Gastrocnemius medialis (tissue), 4 donors: ENCODE measurements at regions not wholly inside any gene's neighbourhood (a gene's known extent, or its start where the extent isn't known, plus 50 kb on each side); places are given as distances from the start of the nearest gene placed in this dataset.

Source experiments
- ATAC-seq, 2 donors: fragments of 150-250 bp; one replicate each; pipeline ENCODE4 v1.9.1; 2016
- DNase-seq, 2 donors: peaks; one replicate each; pipeline ENCODE4 v3.0.0-alpha.2; 2019
- H3K27ac ChIP-seq, 4 donors: fragments of 200-600 bp; sonication (generic); 1 replicate in 1 of 4; 2 replicates in 3 of 4; pipeline ENCODE4 v1.5.1; 2016 to 2018; ENCODE audit warnings: mild to moderate bottlenecking in 2 of 4, moderate library complexity in 1 of 4
- H3K27me3 ChIP-seq, 3 donors: fragments of 200-600 bp; sonication (generic) in 2 of 3; 1 replicate in 1 of 3; 2 replicates in 2 of 3; pipeline versions ENCODE4 v1.5.1 to v1.6.0; 2016 to 2019; ENCODE audit warnings: mild to moderate bottlenecking in 1 of 3, moderate library complexity in 1 of 3
- H3K36me3 ChIP-seq, 2 donors: fragments of 200-600 bp; sonication (generic) in 1 of 2; one replicate each; pipeline ENCODE4 v1.5.1; 2017 to 2018
- H3K4me1 ChIP-seq, 2 donors: fragments of 200-600 bp; sonication (generic) in 1 of 2; one replicate each; pipeline ENCODE4 v1.5.1; 2016 to 2017; ENCODE audit warnings: mild to moderate bottlenecking in 2 of 2
- H3K4me3 ChIP-seq, 4 donors: fragments of 200-600 bp; sonication (generic) in 3 of 4; 1 replicate in 1 of 4; 2 replicates in 3 of 4; pipeline ENCODE4 v1.5.1; 2016 to 2019; ENCODE audit warnings: mild to moderate bottlenecking in 2 of 4
- H3K9me3 ChIP-seq, 3 donors: fragments of 200-600 bp; sonication (generic) in 2 of 3; 1 replicate in 1 of 3; 2 replicates in 2 of 3; pipeline ENCODE4 v1.5.1; 2016 to 2019
- CTCF ChIP-seq, 5 experiments: fragments of 450-650 bp in 3 of 5; fragments of 200-600 bp in 2 of 5; sonication (generic) in 2 of 5; IDR thresholded peaks in 4 of 5; conservative IDR thresholded peaks in 1 of 5; 1 replicate in 4 of 5; 2 replicates in 1 of 5; pipeline ENCODE4 v1.5.1; 2016 to 2019; ENCODE audit warnings: antibody characterized with exemption in 5 of 5, mild to moderate bottlenecking in 3 of 5, moderate library complexity in 3 of 5
- POLR2A ChIP-seq, 2 donors: fragments of 450-650 bp; IDR thresholded peaks; one replicate each; pipeline ENCODE4 v1.6.1; 2017; ENCODE audit warnings: antibody characterized with exemption in 2 of 2, mild to moderate bottlenecking in 2 of 2, moderate library complexity in 2 of 2
- in situ Hi-C, 4 donors: fragments of 200-750 bp; cut with MboI; loops; one replicate each; pipeline versions ENCODE4 v1.15.0 to v1.8.0; 2017; ENCODE audit warnings: low sequenced_read_pairs in 4 of 4
- intact Hi-C: fragments of 100-400 bp; cut with DNase I; formaldehyde crosslinking; loops from one replicate; pipeline ENCODE4 v1.15.1; 2023; ENCODE audit warnings: low total_unique reads

- Histone ChIP-seq H3K4me3 (no peak overlapping the region), H3K27ac (no peak overlapping the region), H3K4me1 (no peaks in the 10 kb centered on the region), H3K36me3 (no peaks in the 10 kb centered on the region), H3K9me3 (no peaks in the 10 kb centered on the region), H3K27me3 (no peaks in the 10 kb centered on the region)
- DNase-seq: no peak
- intact Hi-C loops: no loop called here
- in situ Hi-C loops: no loop called here
- TF ChIP-seq POLR2A (IDR thresholded peaks at IDR 0.05): no peak
- TF ChIP-seq CTCF (IDR thresholded peaks at IDR 0.05 in 4 of 5, conservative IDR thresholded peaks at IDR 0.05 in 1 of 5): no peak
- no peak for ATAC-seq
These were observed 779.0 kb downstream of the SQOR start for GRCh38 chr15:46413799-46414198.

GRCh38 chr15:46416544-46416943 lies 781.7 kb downstream of the SQOR start:
- Histone ChIP-seq H3K36me3 (no peaks in the 10 kb centered on the region), H3K27me3 (no peaks in the 10 kb centered on the region), H3K27ac (no peak overlapping the region), H3K4me1 (no peaks in the 10 kb centered on the region), H3K9me3 (no peaks in the 10 kb centered on the region), H3K4me3 (no peak overlapping the region)
- DNase-seq: no peak
- intact Hi-C loops: no loop called here
- in situ Hi-C loops: no loop called here
- TF ChIP-seq CTCF (IDR thresholded peaks at IDR 0.05 in 4 of 5, conservative IDR thresholded peaks at IDR 0.05 in 1 of 5) (no peak), POLR2A (IDR thresholded peaks at IDR 0.05) (no peak)
- ATAC-seq: no peak

GRCh38 chr15:46420990-46421389 lies 786.2 kb downstream of the SQOR start:
- no peak for ATAC-seq
- no peak overlapping the region for H3K27ac ChIP-seq

GRCh38 chr15:46441294-46442062 lies 806.6 kb downstream of the SQOR start:
- TF ChIP-seq POLR2A (IDR thresholded peaks at IDR 0.05) (no peak), CTCF (IDR thresholded peaks at IDR 0.05 in 4 of 5, conservative IDR thresholded peaks at IDR 0.05 in 1 of 5) (no peak)
- in situ Hi-C loops (loop anchor here in 1 of 4 donors (25.0 kb wide), 2 partner anchors 96 to 104 kb away; no protein-coding TSS in a partner anchor), intact Hi-C loops (no loop called here)
- Histone ChIP-seq H3K4me1 (no peaks in the 10 kb centered on the region), H3K27ac (no peak overlapping the region), H3K9me3 (no peaks in the 10 kb centered on the region), H3K36me3 (no peaks in the 10 kb centered on the region), H3K4me3 (no peak overlapping the region), H3K27me3 (no peaks in the 10 kb centered on the region)
- ATAC-seq (no peak), DNase-seq (no peak)

More at GRCh38 chr15:46420990-46421389, 786.2 kb downstream of the SQOR start:
- intact Hi-C loops (no loop called here), in situ Hi-C loops (no loop called here)
- Histone ChIP-seq H3K4me3 (no peak overlapping the region), H3K27me3 (no peaks in the 10 kb centered on the region), H3K36me3 (no peaks in the 10 kb centered on the region), H3K4me1 (no peaks in the 10 kb centered on the region), H3K9me3 (no peaks in the 10 kb centered on the region)
- DNase-seq: no peak
- TF ChIP-seq POLR2A (IDR thresholded peaks at IDR 0.05): no peak
- no peak for TF ChIP-seq CTCF (IDR thresholded peaks at IDR 0.05 in 4 of 5, conservative IDR thresholded peaks at IDR 0.05 in 1 of 5)
